Inferior parietal cortex (tissue), 1 donor: ENCODE measurements at regions not wholly inside any gene's neighbourhood (a gene's known extent, or its start where the extent isn't known, plus 50 kb on each side); places are given as distances from the start of the nearest gene placed in this dataset.

Source experiments
- DNase-seq: peaks from one replicate; pipeline ENCODE4 v3.0.0-alpha.2; 2016; ENCODE audit errors: extremely low spot score

DNA sequence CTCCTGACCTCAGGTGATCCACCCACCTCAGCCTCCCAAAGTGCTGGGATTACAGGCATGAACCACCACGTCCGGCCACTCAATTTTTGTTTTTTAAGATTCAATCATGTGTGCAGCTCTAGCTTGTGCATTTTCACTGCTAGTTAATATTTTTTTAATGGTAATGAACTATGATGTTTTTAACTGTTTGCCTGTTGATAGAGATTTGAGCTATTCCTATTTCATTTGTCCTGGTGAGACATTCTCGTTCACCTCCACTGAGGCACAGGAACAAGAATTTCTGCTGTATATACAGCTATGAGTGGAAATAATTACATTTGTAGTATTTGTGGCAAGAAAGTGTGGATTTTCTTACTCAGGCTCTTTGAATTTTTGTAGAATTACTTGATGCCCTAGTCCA lies 137.7 kb upstream of the MYOCD start:
- DNase-seq = no peak

DNA sequence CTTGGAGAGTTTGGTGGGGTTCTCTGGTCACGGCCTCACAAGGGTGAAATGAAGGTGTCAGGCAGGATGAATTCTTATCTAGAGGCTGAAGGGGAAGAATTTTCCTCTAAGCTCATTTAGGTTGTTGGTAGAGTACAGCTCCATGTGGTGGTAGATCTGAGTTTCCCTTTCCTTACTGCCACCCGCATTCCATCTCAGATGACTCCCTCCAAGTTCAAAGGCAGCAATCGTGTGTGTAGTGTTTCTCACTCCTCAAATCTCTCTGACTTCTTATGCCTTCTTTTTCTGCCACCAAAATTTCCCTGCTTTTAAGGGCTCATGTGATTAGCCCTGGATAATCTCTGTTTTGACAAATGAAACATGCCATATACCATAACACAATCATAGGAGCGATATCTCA lies 135.5 kb upstream of the MYOCD start:
- no peak for DNase-seq

GRCh38 chr17:12536021-12536420 lies 129.7 kb upstream of the MYOCD start:
- no peak for DNase-seq

DNA sequence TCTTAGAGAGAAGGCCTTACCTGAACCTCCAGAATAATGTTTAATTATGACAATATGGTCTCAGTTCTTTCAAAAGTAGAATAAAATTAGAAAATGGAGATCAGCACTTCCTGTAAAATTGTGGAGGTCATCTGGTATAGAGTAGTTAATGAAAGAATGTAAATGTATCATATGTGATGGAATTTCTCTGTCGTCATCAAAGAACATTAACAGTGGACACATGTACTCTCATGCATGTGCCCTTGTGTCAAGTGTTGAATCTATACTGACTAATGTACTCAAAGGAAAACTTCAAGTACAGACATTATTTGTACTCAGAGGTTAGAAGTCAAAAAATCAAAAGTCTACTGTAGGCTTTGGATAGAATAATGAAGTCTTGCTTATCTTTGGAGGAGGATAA lies 129.2 kb upstream of the MYOCD start:
- DNase-seq = no peak

DNA sequence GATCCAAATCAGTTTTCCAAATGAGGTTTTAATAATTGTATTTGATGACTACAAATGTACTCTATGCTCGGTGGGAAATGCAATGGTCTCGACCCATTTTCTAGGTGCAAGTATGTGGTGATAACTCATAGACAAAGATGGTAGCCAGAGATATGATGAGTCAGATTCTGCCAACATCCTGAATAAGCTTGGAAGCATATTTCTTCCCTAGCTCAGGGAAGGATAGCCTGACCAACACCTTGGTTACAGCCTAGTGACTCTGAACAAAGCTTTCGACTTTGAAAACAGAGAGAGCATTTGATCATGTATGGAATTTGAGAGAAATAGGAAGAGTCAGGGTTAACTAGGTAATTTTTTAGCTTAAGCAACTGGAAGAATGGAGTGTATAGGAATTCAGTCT lies 128.3 kb upstream of the MYOCD start:
- DNase-seq = no peak

DNA sequence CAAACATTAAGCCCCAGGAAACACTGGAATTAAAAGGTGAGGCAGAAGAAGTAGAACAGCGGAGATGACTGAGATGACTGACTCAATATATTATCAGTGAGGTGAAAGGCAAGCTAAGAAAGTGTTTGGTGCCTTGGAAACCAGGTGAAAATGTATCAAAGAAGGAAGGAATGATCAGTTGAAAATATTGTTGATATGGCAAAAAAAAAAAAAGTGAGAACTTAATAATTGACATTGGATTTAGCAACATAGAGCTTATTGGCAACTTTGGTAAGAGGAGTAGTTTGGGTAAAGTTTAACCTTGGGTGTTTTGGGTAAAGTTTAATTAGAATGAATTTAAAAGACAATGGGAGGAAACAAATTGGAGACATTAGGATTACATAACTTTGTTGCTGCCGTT lies 127.7 kb upstream of the MYOCD start:
- DNase-seq = no peak

- DNase-seq = peak; percentile 60
Measured at GRCh38 chr17:12545877-12546513, 119.7 kb upstream of the MYOCD start.

- DNase-seq = no peak
Measured at GRCh38 chr17:12546983-12547382, 118.7 kb upstream of the MYOCD start.

DNA sequence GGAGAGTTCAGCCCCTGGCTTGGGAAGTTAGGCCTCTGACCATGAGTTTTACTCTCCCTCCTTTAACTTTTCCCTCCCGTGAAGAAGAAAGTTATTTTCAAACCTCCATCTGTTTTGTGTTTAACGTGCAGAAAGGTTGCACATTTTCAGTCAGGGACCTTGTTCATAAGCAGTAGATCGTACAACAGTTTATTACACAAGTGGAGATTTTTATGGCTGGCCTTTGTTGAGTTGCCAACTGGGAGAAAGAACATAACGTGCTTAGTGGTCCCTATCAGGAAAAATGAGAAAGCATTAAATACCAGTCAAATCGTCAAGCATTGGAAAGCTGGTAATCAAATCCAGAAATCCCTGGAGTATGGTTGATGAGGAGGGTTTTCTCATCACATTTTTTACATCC lies 117.9 kb upstream of the MYOCD start:
- DNase-seq = no peak

DNA sequence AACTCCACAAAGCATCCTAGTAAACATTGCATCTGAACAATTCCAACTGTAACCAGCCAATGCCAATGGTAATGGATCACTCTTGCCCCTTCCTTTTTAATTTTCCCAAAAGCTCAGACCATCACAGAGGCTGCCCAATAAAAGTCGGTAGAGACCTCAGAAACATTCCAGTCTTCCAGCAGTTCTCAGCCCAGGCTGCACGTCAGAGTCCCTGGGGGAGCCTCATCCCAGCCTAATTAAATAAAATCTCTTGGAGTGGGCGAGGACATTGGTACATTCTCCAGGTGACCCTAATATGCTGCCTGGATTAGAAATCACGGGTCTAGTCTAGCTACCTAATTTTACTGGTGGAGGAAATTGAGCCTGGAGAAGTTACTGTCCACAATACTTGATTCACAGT lies 117.1 kb upstream of the MYOCD start:
- no peak for DNase-seq

GRCh38 chr17:12549499-12550041 lies 116.1 kb upstream of the MYOCD start:
- DNase-seq = no peak

DNA sequence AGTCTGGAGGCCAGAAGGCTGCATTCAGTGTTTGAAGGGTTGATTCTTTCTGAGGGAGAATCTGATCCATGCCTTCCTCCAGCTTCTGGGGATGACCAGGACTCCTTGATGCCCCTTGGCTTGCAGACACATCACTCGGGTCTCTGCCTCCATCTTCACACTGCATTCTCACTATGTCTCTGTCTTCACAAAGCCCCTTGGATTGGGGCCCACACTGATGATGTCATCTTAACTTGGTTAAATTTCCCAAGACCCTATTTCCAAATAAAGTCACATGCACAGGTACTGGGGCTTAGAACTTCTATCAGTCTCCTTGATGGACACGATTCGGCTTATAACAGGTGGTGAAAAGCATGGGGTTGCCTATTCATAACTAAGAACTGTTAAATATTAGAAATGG lies 112.1 kb upstream of the MYOCD start:
- no peak for DNase-seq

DNA sequence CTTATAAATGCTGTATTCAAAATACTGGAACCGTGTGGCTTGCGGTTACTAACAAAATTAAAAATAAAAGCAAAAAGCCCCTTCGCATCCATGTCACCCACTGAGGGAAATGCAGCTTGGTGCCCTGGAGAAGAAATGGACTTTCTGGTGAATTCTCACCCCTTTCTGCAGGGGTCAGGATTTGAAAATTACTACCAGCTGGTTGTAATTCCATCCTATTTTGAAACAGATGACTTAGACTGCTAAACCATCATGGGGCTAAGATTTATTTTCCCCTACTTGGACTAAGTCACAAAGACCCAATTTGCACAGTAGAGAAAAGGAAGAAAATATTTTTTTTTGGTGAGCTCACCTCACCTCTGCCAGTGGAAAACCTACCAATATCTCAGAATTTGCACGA lies 111.4 kb upstream of the MYOCD start:
- DNase-seq = no peak

GRCh38 chr17:12566291-12566690 lies 99.4 kb upstream of the MYOCD start:
- no peak for DNase-seq

- no peak for DNase-seq
Measured at GRCh38 chr17:12567077-12568053, 98.3 kb upstream of the MYOCD start.

DNA sequence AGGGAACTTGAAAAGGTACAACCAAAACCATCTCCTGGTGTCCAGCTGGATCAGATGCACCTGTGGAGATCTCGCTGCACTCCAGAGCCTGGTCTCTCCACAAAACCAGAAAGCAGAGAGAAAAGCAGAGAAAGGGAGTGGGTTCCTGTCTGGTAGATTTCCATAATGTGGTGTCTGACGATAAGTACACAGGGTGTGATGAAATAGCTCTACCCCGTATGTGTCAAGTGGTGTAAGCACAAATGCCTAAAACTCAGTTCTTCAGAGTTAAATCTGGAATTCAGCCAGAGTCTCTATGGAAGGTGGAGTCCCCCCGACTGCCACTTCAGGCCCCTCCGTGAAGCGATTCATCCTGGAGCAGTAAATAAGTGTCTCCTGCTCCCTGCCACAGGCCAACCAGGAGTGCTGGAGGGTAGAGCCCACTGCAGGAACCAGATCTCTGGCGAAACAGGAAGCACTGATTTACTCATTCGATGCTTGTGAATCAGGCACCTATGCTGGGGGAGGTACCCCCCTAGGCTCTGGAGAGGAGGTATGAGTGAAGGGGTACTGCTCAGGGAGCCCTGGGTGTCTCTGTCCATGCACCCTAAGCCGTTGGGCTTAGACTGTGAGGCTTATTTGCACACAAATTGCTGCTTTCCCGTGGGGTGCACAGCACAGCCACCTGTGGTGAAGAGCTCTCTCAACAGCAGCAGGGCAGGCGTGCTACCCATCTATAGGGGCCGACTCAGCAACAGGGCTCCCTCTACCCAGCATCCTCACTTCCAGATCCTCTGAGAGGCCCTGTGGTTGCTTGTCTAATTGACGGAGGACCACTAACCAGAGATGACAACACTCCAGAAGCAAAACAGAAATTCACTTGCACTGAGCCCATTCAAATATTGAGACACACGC lies 97.1 kb upstream of the MYOCD start:
- no peak for DNase-seq

- DNase-seq = no peak
Measured at GRCh38 chr17:12571606-12572005, 94.1 kb upstream of the MYOCD start.

GRCh38 chr17:12574525-12574924 lies 91.2 kb upstream of the MYOCD start:
- DNase-seq = no peak

DNA sequence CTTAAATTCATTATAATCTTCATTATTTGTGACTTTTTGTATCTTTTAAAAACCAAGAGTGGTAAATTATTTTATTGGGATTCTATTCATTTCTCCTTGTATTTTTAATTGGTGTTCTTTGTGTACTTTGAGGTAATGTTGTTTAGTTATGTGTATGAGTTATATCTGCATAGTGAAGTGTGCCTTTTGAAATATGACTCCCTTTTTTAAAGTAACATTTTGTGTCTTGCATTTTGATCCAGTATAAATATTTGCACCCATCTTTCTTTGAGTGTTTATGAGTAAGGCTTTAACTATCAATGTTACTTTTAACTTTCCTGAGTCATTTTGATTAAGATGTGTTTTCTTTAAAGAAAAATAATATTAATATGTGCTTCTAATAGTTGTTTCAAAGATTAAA lies 90.0 kb upstream of the MYOCD start:
- DNase-seq = no peak

- no peak for DNase-seq
Measured at GRCh38 chr17:12579288-12579687, 86.4 kb upstream of the MYOCD start.

GRCh38 chr17:12580640-12581039 lies 85.0 kb upstream of the MYOCD start:
- DNase-seq = no peak

DNA sequence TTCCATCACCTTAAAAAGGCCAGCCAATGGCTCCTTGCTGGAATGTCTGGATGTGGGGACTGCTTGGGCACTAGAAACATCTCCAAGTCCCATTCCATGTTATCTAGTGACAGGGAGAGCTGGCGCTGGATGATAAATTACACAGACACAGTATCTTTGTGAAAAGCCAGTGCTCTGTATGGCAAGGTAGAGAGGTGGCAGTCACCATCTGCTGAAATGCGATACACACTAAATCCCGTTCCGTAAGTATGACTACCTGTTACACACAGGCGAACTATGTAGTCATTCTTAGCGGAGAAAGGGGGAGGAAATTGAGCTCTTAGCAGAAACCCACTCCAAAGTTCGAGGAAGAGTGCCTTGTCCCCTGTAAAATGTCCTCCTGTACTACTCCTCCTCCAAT lies 81.0 kb upstream of the MYOCD start:
- no peak for DNase-seq
